ENCODE measurements at regions not wholly inside any gene's neighbourhood (a gene's known extent, or its start where the extent isn't known, plus 50 kb on each side); places are given as distances from the start of the nearest gene placed in this dataset.

DNA sequence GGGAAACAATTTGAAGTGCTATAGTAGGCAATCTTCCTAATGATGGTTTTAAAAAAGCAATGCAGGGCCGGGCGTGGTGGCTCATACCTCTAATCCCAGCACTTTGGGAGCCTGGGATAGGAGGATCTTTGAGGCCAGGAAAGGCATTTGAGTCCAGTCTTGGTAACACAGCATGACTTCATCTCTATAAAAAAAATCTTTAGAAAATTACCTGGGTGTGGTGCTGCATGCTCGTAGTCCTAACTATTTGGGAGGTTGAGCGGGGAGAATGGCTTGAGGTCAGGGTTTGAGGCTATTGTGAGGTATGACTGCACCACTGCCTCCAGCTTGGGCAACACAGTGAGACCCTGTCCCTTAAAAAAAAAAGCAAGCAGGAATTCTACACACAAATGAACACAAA, 835.2 kb upstream of the AMELY start:
- no peak for TF ChIP-seq CTCF (IDR thresholded peaks at IDR 0.05; ENCODE audit: borderline replicate concordance, control extremely low read depth, extremely low read depth, insufficient read depth, missing control alignments)
- DNase-seq (ENCODE audit: low spot score), result no peak
- in situ Hi-C loops (cut with MboI; ENCODE audit: low sequenced_read_pairs, unreplicated experiment), result no loop called here

- no peak for TF ChIP-seq CTCF (IDR thresholded peaks at IDR 0.05; ENCODE audit: borderline replicate concordance, control extremely low read depth, extremely low read depth, insufficient read depth, missing control alignments)
- no peak for DNase-seq (ENCODE audit: low spot score)
- in situ Hi-C loops (cut with MboI; ENCODE audit: low sequenced_read_pairs, unreplicated experiment), result no loop called here
These were observed 834.0 kb upstream of the AMELY start for GRCh38 chrY:7745581-7745901.

DNA sequence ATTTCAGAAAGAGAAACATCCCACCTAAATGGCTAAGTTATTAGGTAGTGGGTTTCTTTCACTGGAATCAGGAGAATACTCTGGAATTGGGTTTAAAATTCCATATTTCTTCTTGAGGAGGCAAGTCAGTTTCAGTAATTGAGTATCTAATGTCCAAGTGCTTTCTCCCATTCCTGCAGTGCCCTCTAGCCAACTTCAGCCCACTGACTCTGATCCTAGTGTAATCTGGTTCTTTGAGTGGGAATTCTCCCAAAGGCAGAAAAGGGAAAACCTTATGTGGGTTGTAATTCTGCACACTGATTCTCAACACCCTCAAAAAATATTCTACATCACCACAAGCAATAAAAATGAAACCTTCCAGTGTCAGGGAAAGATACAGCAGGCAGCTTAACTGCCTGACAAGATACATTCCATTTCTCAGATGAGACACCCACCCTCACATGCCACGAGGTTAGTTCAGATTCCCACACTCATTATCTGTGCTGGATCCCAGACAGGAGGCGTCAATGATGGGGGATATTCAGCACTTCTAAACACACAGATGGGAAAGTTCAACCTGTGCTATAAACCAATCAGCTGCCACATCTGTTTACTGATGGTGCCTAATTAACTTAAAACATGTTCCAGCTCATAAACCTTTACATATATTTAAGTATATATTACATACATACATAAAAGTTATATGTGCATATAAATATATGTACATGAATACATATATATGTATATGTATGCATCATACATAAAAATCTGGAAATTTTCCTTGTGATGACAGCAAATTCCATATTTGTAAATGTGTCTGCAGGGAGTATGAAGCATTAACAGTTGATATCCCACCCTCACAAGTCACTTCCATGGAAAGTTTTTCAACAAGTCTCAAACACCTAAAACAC, 833.4 kb upstream of the AMELY start:
- in situ Hi-C loops (cut with MboI; ENCODE audit: low sequenced_read_pairs, unreplicated experiment), result no loop called here
- DNase-seq (ENCODE audit: low spot score), result no peak
- no peak for TF ChIP-seq CTCF (IDR thresholded peaks at IDR 0.05; ENCODE audit: borderline replicate concordance, control extremely low read depth, extremely low read depth, insufficient read depth, missing control alignments)

DNA sequence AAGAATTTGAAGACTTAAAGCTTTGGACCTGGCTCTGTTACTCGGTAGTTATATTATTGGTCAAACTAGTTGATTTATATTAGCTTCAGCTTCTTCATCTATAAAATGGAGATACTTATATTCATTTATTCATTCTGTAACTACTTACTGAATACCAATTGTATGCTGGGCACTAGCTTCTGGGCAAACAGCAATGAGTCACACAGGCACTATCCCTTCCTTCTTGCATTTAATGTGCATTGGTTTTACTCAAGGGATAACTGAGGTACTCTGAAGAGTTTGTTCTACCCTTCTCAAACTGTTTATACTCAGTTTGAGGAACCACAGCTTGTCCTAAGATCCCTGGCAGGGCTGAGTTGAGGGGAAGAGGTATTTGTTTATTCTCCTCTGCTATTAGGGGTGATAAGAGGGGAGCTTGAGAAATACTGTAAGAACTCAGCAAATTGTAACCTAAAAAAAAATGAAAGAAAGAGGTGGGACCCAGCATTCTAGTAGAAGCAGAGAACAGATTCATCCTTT, 825.4 kb upstream of the AMELY start:
- DNase-seq (ENCODE audit: low spot score), result no peak
- in situ Hi-C loops (cut with MboI; ENCODE audit: low sequenced_read_pairs, unreplicated experiment), result no loop called here
- TF ChIP-seq CTCF (IDR thresholded peaks at IDR 0.05; ENCODE audit: borderline replicate concordance, control extremely low read depth, extremely low read depth, insufficient read depth, missing control alignments), result no peak

GRCh38 chrY:7731651-7732050, 820.1 kb upstream of the AMELY start:
- no peak for TF ChIP-seq CTCF (IDR thresholded peaks at IDR 0.05; ENCODE audit: borderline replicate concordance, control extremely low read depth, extremely low read depth, insufficient read depth, missing control alignments)
- in situ Hi-C loops (cut with MboI; ENCODE audit: low sequenced_read_pairs, unreplicated experiment), result no loop called here
- DNase-seq (ENCODE audit: low spot score), result no peak

GRCh38 chrY:7730664-7731063, 819.1 kb upstream of the AMELY start:
- TF ChIP-seq CTCF (IDR thresholded peaks at IDR 0.05; ENCODE audit: borderline replicate concordance, control extremely low read depth, extremely low read depth, insufficient read depth, missing control alignments), result no peak
- in situ Hi-C loops (cut with MboI; ENCODE audit: low sequenced_read_pairs, unreplicated experiment), result no loop called here
- no peak for DNase-seq (ENCODE audit: low spot score)

Measured in GM13976 (cell line).